HG02763 (cell line): ENCODE measurements at regions not wholly inside any gene's neighbourhood (a gene's known extent, or its start where the extent isn't known, plus 50 kb on each side); places are given as distances from the start of the nearest gene placed in this dataset.
"Not testable (repeated sequence)": the region's sequence is repeated elsewhere in the genome, so short reads cannot be mapped to it uniquely, and the experiment has no call there.

Experiments
- ATAC-seq: cut with Tn5 transposase; IDR thresholded peaks from one replicate; pipeline ENCODE4 v1.9.1; 2021; ENCODE audit warnings: mild to moderate bottlenecking, moderate library complexity; ENCODE audit not compliant: unreplicated experiment

GRCh38 chr7:131071786-131072504 lies 255.7 kb upstream of the MKLN1 start:
- ATAC-seq, result no peak

GRCh38 chr7:131072505-131073091 lies 255.1 kb upstream of the MKLN1 start:
- ATAC-seq, result no peak

GRCh38 chr7:131074043-131074442 lies 253.6 kb upstream of the MKLN1 start:
- no peak for ATAC-seq

- no peak for ATAC-seq
Observed at GRCh38 chr7:131074585-131074984, 253.1 kb upstream of the MKLN1 start.

- ATAC-seq, result no peak
Observed at GRCh38 chr7:131075406-131075805, 252.3 kb upstream of the MKLN1 start.

GRCh38 chr7:131076032-131076431 lies 251.6 kb upstream of the MKLN1 start:
- no peak for ATAC-seq

- ATAC-seq, result no peak
Observed at GRCh38 chr7:131076711-131077181, 250.9 kb upstream of the MKLN1 start.

GRCh38 chr7:131077735-131078134 lies 249.9 kb upstream of the MKLN1 start:
- no peak for ATAC-seq

- no peak for ATAC-seq
Observed at GRCh38 chr7:131080754-131081153, 246.9 kb upstream of the MKLN1 start.

GRCh38 chr7:131081308-131081707 lies 246.4 kb upstream of the MKLN1 start:
- no peak for ATAC-seq

GRCh38 chr7:131083781-131084180 lies 243.9 kb upstream of the MKLN1 start:
- ATAC-seq, result no peak

GRCh38 chr7:131084336-131084735 lies 243.3 kb upstream of the MKLN1 start:
- not testable (repeated sequence) for ATAC-seq

GRCh38 chr7:131087756-131088658 lies 239.7 kb upstream of the MKLN1 start:
- ATAC-seq, result no peak

- ATAC-seq, result no peak
Observed at GRCh38 chr7:131090188-131090587, 237.5 kb upstream of the MKLN1 start.

- no peak for ATAC-seq
Observed at GRCh38 chr7:131090886-131091692, 236.6 kb upstream of the MKLN1 start.

GRCh38 chr7:131094685-131095084 lies 233.0 kb upstream of the MKLN1 start:
- no peak for ATAC-seq

- ATAC-seq, result no peak
Observed at GRCh38 chr7:131095346-131095745, 232.3 kb upstream of the MKLN1 start.

GRCh38 chr7:131096267-131096927 lies 231.3 kb upstream of the MKLN1 start:
- ATAC-seq, result no peak

- ATAC-seq, result no peak
Observed at GRCh38 chr7:131097662-131098376, 229.9 kb upstream of the MKLN1 start.

GRCh38 chr7:131098527-131098926 lies 229.1 kb upstream of the MKLN1 start:
- no peak for ATAC-seq
